Lower leg skin (tissue), 3 donors: ENCODE measurements at regions not wholly inside any gene's neighbourhood (a gene's known extent, or its start where the extent isn't known, plus 50 kb on each side); places are given as distances from the start of the nearest gene placed in this dataset.

Experiments used
- CTCF ChIP-seq, 3 donors: fragments of 450-650 bp; IDR thresholded peaks; one replicate each; pipeline ENCODE4 v1.5.1; 2016; ENCODE audit warnings: antibody characterized with exemption in 3 of 3, mild to moderate bottlenecking in 3 of 3, moderate library complexity in 2 of 3
- POLR2A ChIP-seq, 2 donors: fragments of 450-650 bp; IDR thresholded peaks; one replicate each; pipeline ENCODE4 v1.6.1; 2016 to 2017; ENCODE audit warnings: antibody characterized with exemption in 2 of 2, mild to moderate bottlenecking in 1 of 2, moderate library complexity in 1 of 2

GRCh38 chr15:66901336-66902100, 163.9 kb upstream of the SMAD3 start:
- TF ChIP-seq CTCF (IDR thresholded peaks at IDR 0.05) (no peak), POLR2A (IDR thresholded peaks at IDR 0.05) (no peak)
